H1 (cell line): ENCODE measurements at regions not wholly inside any gene's neighbourhood (a gene's known extent, or its start where the extent isn't known, plus 50 kb on each side); places are given as distances from the start of the nearest gene placed in this dataset.

Experiments
- EP300 ChIP-seq, 2 experiments: IDR thresholded peaks; 1 replicate in 1 of 2; 2 replicates in 1 of 2; pipeline ENCODE4 v1.6.1; 2011 to 2012; ENCODE audit warnings: low read depth in 2 of 2, low read length in 2 of 2, mild to moderate bottlenecking in 2 of 2, borderline replicate concordance in 1 of 2, inconsistent platforms in 1 of 2, moderate library complexity in 1 of 2
- EZH2 ChIP-seq: fragments of 200-600 bp; sonication (generic); IDR thresholded peaks from 2 replicates; pipeline ENCODE4 v1.7.1; 2012; ENCODE audit warnings: low read depth, mild to moderate bottlenecking, moderate library complexity, low read length, inconsistent platforms; ENCODE audit not compliant: severe bottlenecking
- GABPA ChIP-seq: IDR thresholded peaks from 2 replicates; pipeline ENCODE4 v1.6.1; 2011; ENCODE audit warnings: mild to moderate bottlenecking, low read length, moderate library complexity, borderline replicate concordance; ENCODE audit not compliant: insufficient read depth
- JUN ChIP-seq: IDR thresholded peaks from 2 replicates; pipeline ENCODE4 v1.6.1; 2011; ENCODE audit warnings: low read depth, mild to moderate bottlenecking, improper control_type of control experiment, low read length
- POLR2A ChIP-seq, 2 experiments: IDR thresholded peaks; 1 replicate in 1 of 2; 2 replicates in 1 of 2; pipeline ENCODE4 v1.6.1; 2011; ENCODE audit warnings: low read depth in 2 of 2, low read length in 2 of 2, mild to moderate bottlenecking in 2 of 2; ENCODE audit errors: control extremely low read depth in 1 of 2
- RBBP5 ChIP-seq: IDR thresholded peaks from 2 replicates; pipeline ENCODE4 v1.7.1; 2012; ENCODE audit warnings: low read depth, mild to moderate bottlenecking, inconsistent platforms, low read length, moderate library complexity, borderline replicate concordance
- SIX5 ChIP-seq: IDR thresholded peaks from 2 replicates; pipeline ENCODE4 v1.6.1; 2011; ENCODE audit warnings: mild to moderate bottlenecking, low read depth, low read length
- SRF ChIP-seq: IDR thresholded peaks from 2 replicates; pipeline ENCODE4 v1.6.1; 2011; ENCODE audit warnings: mild to moderate bottlenecking, low read depth, low read length, moderate library complexity
- TF ChIP-seq, protein P1 (sequence below), 3 experiments: IDR thresholded peaks; 1 replicate in 2 of 3; 2 replicates in 1 of 3; pipeline versions ENCODE4 v1.5.1 to v1.6.1; 2011; ENCODE audit warnings: low read length in 3 of 3, mild to moderate bottlenecking in 3 of 3, inconsistent platforms in 2 of 3, low read depth in 1 of 3, moderate library complexity in 1 of 3; ENCODE audit not compliant: insufficient read depth in 1 of 3; ENCODE audit errors: control extremely low read depth in 1 of 3
- TF ChIP-seq, protein P2 (sequence below): IDR thresholded peaks from 2 replicates; pipeline ENCODE4 v1.6.1; 2012; ENCODE audit warnings: inconsistent platforms

DNA sequence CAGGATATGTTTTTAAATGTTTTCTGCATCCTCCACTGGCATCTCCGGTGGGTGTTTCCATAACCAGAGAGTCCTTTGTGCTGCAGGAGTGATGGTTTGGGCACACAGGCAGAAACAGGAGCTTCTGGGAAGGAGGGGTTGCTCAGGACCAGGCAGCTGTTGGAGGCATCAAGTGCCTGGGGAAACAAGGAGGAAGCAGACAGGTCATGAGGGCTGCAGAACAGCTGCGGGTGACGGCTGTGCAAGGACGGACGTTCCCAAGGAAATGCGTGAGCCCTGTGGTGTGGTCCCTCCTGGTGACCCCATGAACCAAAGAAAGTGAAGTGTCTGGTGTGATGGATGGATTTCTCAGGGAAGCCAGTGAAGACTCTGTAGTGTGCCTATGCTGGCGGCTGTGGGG, 61.2 kb upstream of the TNFAIP8L3 start:
- no peak for TF ChIP-seq RBBP5
- no peak for TF ChIP-seq JUN
- TF ChIP-seq, protein P1, sequence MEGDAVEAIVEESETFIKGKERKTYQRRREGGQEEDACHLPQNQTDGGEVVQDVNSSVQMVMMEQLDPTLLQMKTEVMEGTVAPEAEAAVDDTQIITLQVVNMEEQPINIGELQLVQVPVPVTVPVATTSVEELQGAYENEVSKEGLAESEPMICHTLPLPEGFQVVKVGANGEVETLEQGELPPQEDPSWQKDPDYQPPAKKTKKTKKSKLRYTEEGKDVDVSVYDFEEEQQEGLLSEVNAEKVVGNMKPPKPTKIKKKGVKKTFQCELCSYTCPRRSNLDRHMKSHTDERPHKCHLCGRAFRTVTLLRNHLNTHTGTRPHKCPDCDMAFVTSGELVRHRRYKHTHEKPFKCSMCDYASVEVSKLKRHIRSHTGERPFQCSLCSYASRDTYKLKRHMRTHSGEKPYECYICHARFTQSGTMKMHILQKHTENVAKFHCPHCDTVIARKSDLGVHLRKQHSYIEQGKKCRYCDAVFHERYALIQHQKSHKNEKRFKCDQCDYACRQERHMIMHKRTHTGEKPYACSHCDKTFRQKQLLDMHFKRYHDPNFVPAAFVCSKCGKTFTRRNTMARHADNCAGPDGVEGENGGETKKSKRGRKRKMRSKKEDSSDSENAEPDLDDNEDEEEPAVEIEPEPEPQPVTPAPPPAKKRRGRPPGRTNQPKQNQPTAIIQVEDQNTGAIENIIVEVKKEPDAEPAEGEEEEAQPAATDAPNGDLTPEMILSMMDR (IDR thresholded peaks at IDR 0.05; ENCODE audit: control extremely low read depth in 1 of 3, insufficient read depth in 1 of 3, low read depth in 1 of 3, low read length in 3 of 3): no peak
- no peak for TF ChIP-seq POLR2A (IDR thresholded peaks at IDR 0.05; ENCODE audit: control extremely low read depth in 1 of 2, low read depth in 2 of 2, low read length in 2 of 2)
- no peak for TF ChIP-seq EZH2
- no peak for TF ChIP-seq EP300 (IDR thresholded peaks at IDR 0.05; ENCODE audit: borderline replicate concordance in 1 of 2, low read depth in 2 of 2, low read length in 2 of 2)
- TF ChIP-seq SIX5: no peak
- TF ChIP-seq, protein P2, sequence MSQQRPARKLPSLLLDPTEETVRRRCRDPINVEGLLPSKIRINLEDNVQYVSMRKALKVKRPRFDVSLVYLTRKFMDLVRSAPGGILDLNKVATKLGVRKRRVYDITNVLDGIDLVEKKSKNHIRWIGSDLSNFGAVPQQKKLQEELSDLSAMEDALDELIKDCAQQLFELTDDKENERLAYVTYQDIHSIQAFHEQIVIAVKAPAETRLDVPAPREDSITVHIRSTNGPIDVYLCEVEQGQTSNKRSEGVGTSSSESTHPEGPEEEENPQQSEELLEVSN: no peak
- no peak for TF ChIP-seq GABPA
- TF ChIP-seq SRF: no peak
